ENCODE measurements at regions not wholly inside any gene's neighbourhood (a gene's known extent, or its start where the extent isn't known, plus 50 kb on each side); places are given as distances from the start of the nearest gene placed in this dataset.

DNA sequence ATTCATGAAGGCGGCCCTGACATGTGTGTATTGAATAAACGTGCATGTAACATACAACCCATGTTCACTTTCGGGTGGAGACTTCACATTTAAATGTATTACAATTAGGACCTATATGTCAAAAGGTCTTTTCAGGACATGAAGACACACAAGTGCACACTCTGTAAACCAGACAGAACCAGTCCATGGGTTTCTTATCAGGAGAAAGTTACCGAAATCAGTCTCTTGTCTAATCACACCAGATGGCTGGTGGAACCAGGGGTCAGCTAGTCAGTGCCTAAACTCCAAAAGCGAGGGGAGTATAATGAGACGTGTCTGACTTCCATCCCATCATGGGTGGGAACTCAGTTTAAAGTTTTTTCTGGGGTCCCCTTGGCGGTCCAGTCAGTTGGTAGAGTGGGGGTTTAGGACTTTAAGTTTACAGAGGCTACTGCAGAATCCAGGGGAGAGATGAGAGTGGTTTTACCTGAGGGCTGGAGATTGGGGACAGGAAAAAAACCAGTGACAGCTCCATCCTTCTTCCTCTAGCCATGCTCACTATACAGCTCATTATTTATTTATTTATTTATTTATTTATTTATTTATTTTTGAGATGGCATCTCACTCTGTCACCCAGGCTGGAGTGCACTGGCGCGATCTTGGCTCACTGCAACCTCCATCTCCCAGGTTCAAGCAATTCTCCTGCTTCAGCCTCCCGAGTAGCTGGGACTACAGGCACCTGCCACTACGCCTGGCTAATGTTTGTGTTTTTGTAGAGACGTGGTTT lies 251.3 kb upstream of the LYZL1 start:
- DNase-seq, result no peak

DNA sequence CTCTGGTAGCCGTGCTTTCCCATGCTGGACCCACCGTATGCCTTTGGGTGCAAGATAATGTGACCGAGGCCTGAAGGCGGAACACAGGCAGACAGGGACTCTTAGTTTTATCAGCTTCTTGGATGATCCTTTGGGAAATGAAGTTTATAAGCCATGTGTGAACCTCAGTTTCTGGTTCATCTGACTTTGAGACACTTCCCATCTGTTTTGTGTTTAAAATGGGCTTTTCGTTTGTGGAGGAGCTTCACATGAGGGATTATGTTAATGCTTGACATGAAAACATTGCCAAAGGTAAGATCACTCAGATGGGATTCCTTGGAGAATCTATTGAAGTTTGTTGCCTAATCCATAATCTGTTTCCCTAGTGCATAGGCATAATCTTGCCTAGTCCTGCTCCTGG lies 249.8 kb upstream of the LYZL1 start:
- no peak for DNase-seq

DNA sequence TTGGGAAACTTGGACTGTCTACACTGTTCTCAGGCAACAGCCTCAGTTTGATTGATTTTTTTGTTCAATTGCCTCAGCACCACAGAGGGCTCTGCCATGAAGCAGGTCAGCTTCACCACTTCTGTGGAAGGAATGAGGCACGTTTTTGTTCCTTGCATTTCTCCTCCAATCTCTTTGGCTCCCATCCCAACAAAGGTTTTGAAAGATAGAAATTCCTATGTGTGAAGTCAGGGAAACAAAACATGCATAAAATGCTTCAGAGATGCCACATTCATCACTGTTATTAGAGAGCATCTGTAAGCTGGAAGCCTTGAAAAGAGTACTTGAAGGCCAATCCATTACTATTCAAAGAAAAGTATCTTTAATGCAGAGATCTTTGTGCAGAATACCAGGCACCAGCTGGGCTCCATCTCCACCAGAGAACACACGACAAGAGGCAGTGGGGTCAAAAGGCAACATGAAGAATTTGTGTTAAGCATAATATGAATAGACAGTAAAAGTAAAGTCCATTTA lies 249.1 kb upstream of the LYZL1 start:
- no peak for DNase-seq

- DNase-seq, result no peak
These were observed 247.3 kb upstream of the LYZL1 start for GRCh38 chr10:29041616-29042015.

- no peak for DNase-seq
These were observed 240.4 kb upstream of the LYZL1 start for GRCh38 chr10:29048506-29048905.

- DNase-seq, result no peak
These were observed 238.8 kb upstream of the LYZL1 start for GRCh38 chr10:29050081-29050480.

GRCh38 chr10:29055101-29055500 lies 233.8 kb upstream of the LYZL1 start:
- DNase-seq, result no peak

GRCh38 chr10:29056729-29057128 lies 232.1 kb upstream of the LYZL1 start:
- no peak for DNase-seq

DNA sequence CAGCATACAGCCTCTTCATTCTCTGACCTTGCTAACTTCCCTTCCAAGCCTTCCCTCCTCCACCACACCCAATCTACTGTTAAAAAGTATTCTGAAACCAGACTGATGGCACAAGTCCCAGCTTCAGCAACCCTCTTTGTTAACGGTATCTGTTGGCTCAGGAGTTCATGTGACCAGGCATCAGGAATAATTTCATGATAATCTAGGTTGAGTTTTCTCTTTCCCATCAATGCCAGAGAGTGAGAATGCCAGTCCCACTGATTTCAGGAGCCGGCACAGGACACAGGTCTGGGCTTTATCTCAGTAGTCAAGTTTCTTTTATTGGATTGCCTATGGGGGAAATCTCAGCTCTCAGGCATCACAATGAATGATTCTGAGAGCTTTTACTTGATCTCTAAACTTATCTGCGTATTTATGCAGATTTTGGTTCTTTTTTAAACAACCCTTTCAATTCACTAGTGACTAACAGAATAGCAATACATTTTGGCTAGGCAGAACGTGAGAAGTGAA lies 231.0 kb upstream of the LYZL1 start:
- no peak for DNase-seq

GRCh38 chr10:29063806-29064644 lies 224.8 kb upstream of the LYZL1 start:
- no peak for DNase-seq

DNA sequence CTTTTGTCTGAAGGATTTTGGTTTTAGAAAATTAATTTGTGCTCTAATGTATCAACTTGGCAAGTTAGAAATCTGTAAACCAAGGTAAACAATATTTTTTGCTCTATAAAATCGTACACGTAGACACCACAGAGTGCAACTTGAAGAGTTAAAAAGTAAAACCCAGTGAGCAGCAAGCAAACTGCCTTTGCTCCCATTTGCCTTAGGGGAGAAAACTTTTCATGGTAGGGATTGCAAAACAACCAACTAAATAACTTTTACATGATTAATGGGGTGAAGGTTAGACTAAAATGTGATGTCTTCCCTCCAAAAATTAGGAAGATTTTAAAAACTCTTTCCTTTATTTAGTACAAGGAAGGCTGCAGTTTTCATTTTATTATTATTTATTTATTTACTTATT lies 224.2 kb upstream of the LYZL1 start:
- DNase-seq, result no peak

DNA sequence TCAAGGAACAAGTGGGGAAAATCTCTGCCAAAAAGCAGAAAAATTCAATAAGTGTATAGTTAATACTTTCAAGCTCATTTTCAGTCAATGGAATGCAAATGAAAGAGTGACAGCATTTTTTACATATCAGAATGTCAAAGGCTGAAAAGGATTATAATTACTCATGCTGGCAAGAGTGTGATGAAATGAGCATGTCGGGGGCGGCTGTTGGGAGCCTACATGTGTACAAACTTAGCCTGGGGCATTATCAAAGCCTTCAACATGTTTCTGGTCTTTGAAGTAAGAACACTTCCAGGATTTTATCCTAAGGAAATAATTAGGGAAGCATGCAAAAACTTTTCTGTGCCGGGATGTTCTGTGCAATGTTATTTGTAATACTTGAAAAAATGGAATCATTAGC lies 221.7 kb upstream of the LYZL1 start:
- DNase-seq, result no peak

DNA sequence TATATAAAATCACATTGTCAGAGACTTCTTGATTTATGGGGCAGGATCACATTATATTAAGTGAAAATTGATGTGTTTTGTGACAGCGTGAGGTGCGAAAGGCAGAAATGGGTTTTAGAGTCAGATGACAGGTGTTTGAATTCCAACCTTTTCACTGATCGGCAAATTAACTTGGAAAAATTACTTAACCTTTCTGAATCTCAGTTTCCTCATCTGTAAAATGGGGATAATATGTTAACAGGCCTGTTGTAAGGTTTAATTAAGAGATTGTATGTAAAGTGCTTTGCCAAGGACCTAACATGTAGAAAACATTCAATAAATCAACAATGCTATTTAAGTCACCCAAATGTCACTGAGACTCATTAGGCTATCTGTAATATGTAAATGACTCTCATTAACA lies 221.2 kb upstream of the LYZL1 start:
- no peak for DNase-seq

DNA sequence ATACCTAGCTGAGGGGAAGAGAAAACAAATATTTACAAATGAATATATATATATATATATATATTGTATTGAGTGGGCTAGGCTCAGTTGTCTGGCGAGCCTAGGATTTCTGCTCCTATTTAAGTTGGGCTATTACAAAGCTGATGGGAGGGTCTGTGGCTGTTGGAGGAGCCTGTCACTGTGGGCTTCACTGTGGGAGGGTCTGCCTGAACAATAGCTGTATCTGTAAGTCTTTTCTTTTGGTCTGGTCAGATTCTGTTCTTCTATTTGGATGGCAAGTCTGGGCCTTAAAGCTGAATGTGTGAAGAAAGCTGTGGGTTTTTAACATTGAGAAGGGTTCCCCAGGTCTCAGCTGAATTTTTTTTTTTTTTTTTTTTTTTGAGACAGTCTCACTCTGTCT lies 220.6 kb upstream of the LYZL1 start:
- DNase-seq, result no peak

- no peak for DNase-seq
These were observed 219.9 kb upstream of the LYZL1 start for GRCh38 chr10:29068966-29069365.

DNA sequence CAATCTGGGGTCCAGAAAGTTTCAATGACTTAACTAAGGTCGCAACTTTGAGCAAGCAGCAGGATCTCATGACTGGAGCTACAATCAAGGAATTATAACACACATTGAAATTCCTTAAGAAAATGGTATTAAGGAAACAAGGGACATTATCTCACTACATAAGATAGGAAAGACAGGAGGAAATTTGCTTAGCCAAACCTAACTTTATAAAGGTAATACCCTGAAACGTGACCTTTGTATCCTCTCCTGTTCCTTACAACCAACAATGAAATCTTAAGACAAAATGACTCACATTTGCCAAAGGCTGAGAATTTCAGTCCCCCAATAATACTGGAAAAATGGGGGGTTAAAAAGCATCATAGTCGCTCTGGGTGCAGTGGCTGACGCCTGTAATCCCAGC lies 218.9 kb upstream of the LYZL1 start:
- DNase-seq, result no peak

- no peak for DNase-seq
These were observed 210.0 kb upstream of the LYZL1 start for GRCh38 chr10:29078919-29079318.

DNA sequence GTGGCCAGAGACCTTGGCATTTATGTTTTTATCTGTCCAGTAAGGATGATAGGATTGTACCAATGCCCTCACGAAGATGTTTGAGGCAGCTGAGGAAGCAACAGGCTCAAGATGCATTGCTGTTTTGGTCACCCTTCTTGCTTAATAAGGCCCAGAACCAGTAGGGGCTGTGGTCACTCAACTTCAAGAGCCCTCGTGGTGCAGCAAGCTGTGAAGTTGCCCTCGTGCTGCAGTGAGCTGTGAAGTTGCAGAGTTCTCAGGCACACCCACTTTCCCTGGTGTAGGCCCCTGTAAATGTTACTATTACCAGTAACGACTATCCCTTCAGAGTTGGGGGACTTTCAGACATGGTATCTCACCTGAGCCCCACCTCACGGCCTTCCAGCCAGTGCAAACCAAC lies 207.6 kb upstream of the LYZL1 start:
- no peak for DNase-seq

DNA sequence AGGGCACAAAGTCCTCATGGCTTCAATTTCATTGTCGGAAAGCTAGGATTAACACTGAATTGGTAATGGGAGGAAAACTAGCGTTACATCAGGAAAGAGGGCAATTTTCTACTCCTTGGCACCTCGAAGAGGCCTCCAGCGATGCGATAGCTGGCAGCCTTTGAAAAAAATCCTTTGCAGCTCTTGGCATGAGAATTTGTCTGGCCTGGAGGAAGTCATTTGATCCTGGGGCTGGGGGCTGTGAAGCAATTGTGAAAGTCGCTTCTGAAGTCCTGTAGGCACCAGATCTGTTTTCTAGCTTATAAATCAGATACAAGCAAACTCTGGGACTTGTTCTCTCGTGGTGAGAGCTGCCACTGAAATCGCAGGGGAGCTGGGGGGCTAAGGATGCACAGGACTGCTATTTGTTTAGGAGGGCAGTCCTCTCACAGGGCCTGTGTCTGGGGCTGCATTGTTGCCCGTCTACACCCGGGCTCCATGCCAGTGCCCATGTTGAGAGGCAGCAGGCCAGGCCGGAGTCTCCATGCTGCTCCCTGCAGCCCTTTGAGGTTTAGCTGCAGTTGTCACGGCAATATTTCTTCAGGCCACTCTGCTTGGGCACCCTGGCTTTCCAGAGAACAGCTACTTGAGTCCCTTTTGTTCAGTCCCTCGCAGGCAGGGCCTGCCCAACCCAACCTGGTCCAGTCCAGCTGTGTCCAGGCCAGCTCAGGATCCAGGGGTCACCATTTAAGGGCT lies 206.8 kb upstream of the LYZL1 start:
- DNase-seq, result no peak

- no peak for DNase-seq
These were observed 205.8 kb upstream of the LYZL1 start for GRCh38 chr10:29083096-29083495.

GRCh38 chr10:29084681-29085307 lies 204.1 kb upstream of the LYZL1 start:
- no peak for DNase-seq

DNA sequence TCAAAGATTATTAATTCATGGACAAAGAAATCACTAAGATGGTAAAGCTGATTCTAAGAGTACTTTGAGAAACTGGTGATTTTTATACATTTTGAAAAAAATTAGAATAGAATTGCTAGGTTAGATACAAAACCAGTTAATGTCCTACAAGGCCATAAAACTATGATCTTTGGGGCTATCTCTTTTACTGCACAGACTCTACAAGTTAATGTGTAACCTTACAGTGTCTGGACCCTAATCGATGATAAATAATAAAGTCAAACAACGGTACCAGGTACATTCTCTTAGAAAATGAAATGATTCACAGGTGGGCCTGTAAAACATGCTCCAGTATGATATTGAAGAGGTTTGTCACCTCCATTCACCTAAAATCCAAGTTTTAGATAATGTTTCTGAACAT lies 199.8 kb upstream of the LYZL1 start:
- DNase-seq, result no peak

- no peak for DNase-seq
These were observed 192.5 kb upstream of the LYZL1 start for GRCh38 chr10:29096303-29096824.

Measured in activated CD4-positive, alpha-beta T cell treated with anti-CD3 and anti-CD28 coated beads for 48 hours (primary cell).